NK-92 treated with Interleukin-12 subunit alpha and Interleukin-12 subunit beta, amount 100 ng/mL, for 24 hours (cell line): ENCODE measurements at regions not wholly inside any gene's neighbourhood (a gene's known extent, or its start where the extent isn't known, plus 50 kb on each side); places are given as distances from the start of the nearest gene placed in this dataset.

Experiments
- DNase-seq: peaks from one replicate; lab custom pipeline; 2025; lab: John Stamatoyannopoulos, UW

GRCh38 chr6:44715188-44715587, 327.7 kb downstream of the CDC5L start:
- DNase-seq: no peak

GRCh38 chr6:44715925-44716324, 328.4 kb downstream of the CDC5L start:
- DNase-seq: no peak

GRCh38 chr6:44717431-44717830, 329.9 kb downstream of the CDC5L start:
- no peak for DNase-seq

- no peak for DNase-seq
Observed at GRCh38 chr6:44721954-44722578, 334.6 kb downstream of the CDC5L start.

- DNase-seq: no peak
Observed at GRCh38 chr6:44722736-44723135, 335.2 kb downstream of the CDC5L start.

- no peak for DNase-seq
Observed at GRCh38 chr6:44723439-44724197, 336.1 kb downstream of the CDC5L start.

- no peak for DNase-seq
Observed at GRCh38 chr6:44725070-44725469, 337.6 kb downstream of the CDC5L start.

- DNase-seq: no peak
Observed at GRCh38 chr6:44727651-44728630, 340.4 kb downstream of the CDC5L start.

GRCh38 chr6:44730771-44731391, 343.4 kb downstream of the CDC5L start:
- DNase-seq: no peak

- DNase-seq: no peak
Observed at GRCh38 chr6:44731485-44732095, 344.1 kb downstream of the CDC5L start.

GRCh38 chr6:44732243-44732642, 344.7 kb downstream of the CDC5L start:
- no peak for DNase-seq

GRCh38 chr6:44733126-44733525, 345.6 kb downstream of the CDC5L start:
- no peak for DNase-seq

- DNase-seq: no peak
Observed at GRCh38 chr6:44733868-44734267, 346.4 kb downstream of the CDC5L start.

- no peak for DNase-seq
Observed at GRCh38 chr6:44734886-44735629, 347.6 kb downstream of the CDC5L start.

GRCh38 chr6:44735630-44735963, 348.1 kb downstream of the CDC5L start:
- no peak for DNase-seq

GRCh38 chr6:44737341-44737740, 349.8 kb downstream of the CDC5L start:
- no peak for DNase-seq

GRCh38 chr6:44737829-44738528, 350.5 kb downstream of the CDC5L start:
- DNase-seq: no peak

GRCh38 chr6:44738601-44739146, 351.2 kb downstream of the CDC5L start:
- DNase-seq: no peak

- DNase-seq: no peak
Observed at GRCh38 chr6:44739181-44739580, 351.7 kb downstream of the CDC5L start.

- DNase-seq: no peak
Observed at GRCh38 chr6:44740566-44741120, 353.1 kb downstream of the CDC5L start.
